ENCODE measurements at regions not wholly inside any gene's neighbourhood (a gene's known extent, or its start where the extent isn't known, plus 50 kb on each side); places are given as distances from the start of the nearest gene placed in this dataset.

GRCh38 chr7:18239212-18239611 lies 211.6 kb upstream of the PRPS1L1 start:
- H3K27ac Mint-ChIP-seq (ENCODE audit: unreplicated experiment), result no peak overlapping the region
- H3K36me3 Mint-ChIP-seq (ENCODE audit: unreplicated experiment), result no peaks in the 10 kb centered on the region
- no peaks in the 10 kb centered on the region for H3K9me3 Mint-ChIP-seq (ENCODE audit: unreplicated experiment)
- no peak for TF ChIP-seq CTCF (IDR thresholded peaks at IDR 0.05; ENCODE audit: partially characterized antibody, unreplicated experiment)
- H3K4me1 Mint-ChIP-seq (ENCODE audit: low read depth, unreplicated experiment), result no peaks in the 10 kb centered on the region
- H3K27me3 Mint-ChIP-seq (ENCODE audit: unreplicated experiment), result no peaks in the 10 kb centered on the region
- H3K4me3 Mint-ChIP-seq (ENCODE audit: unreplicated experiment), result no peak overlapping the region
- no peak for DNase-seq

- Mint-ChIP-seq H3K36me3 (ENCODE audit: unreplicated experiment) (no peaks in the 10 kb centered on the region), H3K27me3 (ENCODE audit: unreplicated experiment) (no peaks in the 10 kb centered on the region), H3K9me3 (ENCODE audit: unreplicated experiment) (no peaks in the 10 kb centered on the region), H3K4me1 (ENCODE audit: low read depth, unreplicated experiment) (no peaks in the 10 kb centered on the region), H3K4me3 (ENCODE audit: unreplicated experiment) (no peak overlapping the region), H3K27ac (ENCODE audit: unreplicated experiment) (no peak overlapping the region)
- DNase-seq, result no peak
- TF ChIP-seq CTCF (IDR thresholded peaks at IDR 0.05; ENCODE audit: partially characterized antibody, unreplicated experiment), result no peak
Measured at GRCh38 chr7:18241543-18242231, 214.0 kb upstream of the PRPS1L1 start.

GRCh38 chr7:18243731-18244130 lies 216.1 kb upstream of the PRPS1L1 start:
- no peaks in the 10 kb centered on the region for H3K36me3 Mint-ChIP-seq (ENCODE audit: unreplicated experiment)
- no peaks in the 10 kb centered on the region for H3K4me1 Mint-ChIP-seq (ENCODE audit: low read depth, unreplicated experiment)
- no peak overlapping the region for H3K4me3 Mint-ChIP-seq (ENCODE audit: unreplicated experiment)
- TF ChIP-seq CTCF (IDR thresholded peaks at IDR 0.05; ENCODE audit: partially characterized antibody, unreplicated experiment), result no peak
- DNase-seq, result no peak
- no peaks in the 10 kb centered on the region for H3K27me3 Mint-ChIP-seq (ENCODE audit: unreplicated experiment)
- H3K9me3 Mint-ChIP-seq (ENCODE audit: unreplicated experiment), result no peaks in the 10 kb centered on the region
- H3K27ac Mint-ChIP-seq (ENCODE audit: unreplicated experiment), result no peak overlapping the region

GRCh38 chr7:18250133-18250532 lies 222.5 kb upstream of the PRPS1L1 start:
- Mint-ChIP-seq H3K27ac (ENCODE audit: unreplicated experiment) (no peak overlapping the region), H3K4me3 (ENCODE audit: unreplicated experiment) (no peak overlapping the region), H3K9me3 (ENCODE audit: unreplicated experiment) (peaks cover 2% of the 10 kb centered on the region), H3K36me3 (ENCODE audit: unreplicated experiment) (peaks cover 5% of the 10 kb centered on the region), H3K27me3 (ENCODE audit: unreplicated experiment) (no peaks in the 10 kb centered on the region), H3K4me1 (ENCODE audit: low read depth, unreplicated experiment) (no peaks in the 10 kb centered on the region)
- TF ChIP-seq CTCF (IDR thresholded peaks at IDR 0.05; ENCODE audit: partially characterized antibody, unreplicated experiment), result no peak
- no peak for DNase-seq

- Mint-ChIP-seq H3K27ac (ENCODE audit: unreplicated experiment) (no peak overlapping the region), H3K27me3 (ENCODE audit: unreplicated experiment) (no peaks in the 10 kb centered on the region), H3K9me3 (ENCODE audit: unreplicated experiment) (peaks cover 2% of the 10 kb centered on the region), H3K4me1 (ENCODE audit: low read depth, unreplicated experiment) (no peaks in the 10 kb centered on the region), H3K4me3 (ENCODE audit: unreplicated experiment) (no peak overlapping the region), H3K36me3 (ENCODE audit: unreplicated experiment) (no peaks in the 10 kb centered on the region)
- DNase-seq, result no peak
- no peak for TF ChIP-seq CTCF (IDR thresholded peaks at IDR 0.05; ENCODE audit: partially characterized antibody, unreplicated experiment)
Measured at GRCh38 chr7:18257711-18258110, 230.1 kb upstream of the PRPS1L1 start.

All from glutamatergic neuron (in vitro differentiated cells).